ENCODE measurements at regions not wholly inside any gene's neighbourhood (a gene's known extent, or its start where the extent isn't known, plus 50 kb on each side); places are given as distances from the start of the nearest gene placed in this dataset.

DNA sequence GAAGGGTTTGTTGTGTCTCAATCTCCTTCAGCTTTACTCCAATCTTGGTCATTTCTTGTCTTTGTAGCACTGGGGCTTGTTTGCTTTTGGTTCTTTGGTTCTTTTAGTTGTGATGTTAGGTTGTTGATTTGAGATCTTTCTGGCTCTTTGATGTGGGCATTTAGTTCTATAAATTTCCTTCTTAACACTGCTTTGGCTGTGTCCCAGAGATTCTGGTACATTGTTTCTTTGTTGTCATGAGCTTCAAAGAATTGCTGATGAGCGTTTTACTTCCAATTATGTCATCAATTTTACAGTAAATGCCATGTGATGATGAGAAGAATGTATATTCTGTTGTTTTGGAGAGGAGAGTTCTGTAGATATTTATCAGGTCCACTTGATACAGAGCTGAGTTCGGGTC, 353.3 kb downstream of the MAN2A1 start:
- no peak for TF ChIP-seq TARDBP (IDR thresholded peaks at IDR 0.05)
- no peak for TF ChIP-seq FOXK2 (IDR thresholded peaks at IDR 0.05)
- no peak for TF ChIP-seq SUZ12 (IDR thresholded peaks at IDR 0.05)
- TF ChIP-seq FOXA1 (IDR thresholded peaks at IDR 0.05) = no peak
- TF ChIP-seq BHLHE40 (IDR thresholded peaks at IDR 0.05; ENCODE audit: borderline replicate concordance) = no peak
- TF ChIP-seq NFRKB (IDR thresholded peaks at IDR 0.05) = no peak
- TF ChIP-seq, protein P1, sequence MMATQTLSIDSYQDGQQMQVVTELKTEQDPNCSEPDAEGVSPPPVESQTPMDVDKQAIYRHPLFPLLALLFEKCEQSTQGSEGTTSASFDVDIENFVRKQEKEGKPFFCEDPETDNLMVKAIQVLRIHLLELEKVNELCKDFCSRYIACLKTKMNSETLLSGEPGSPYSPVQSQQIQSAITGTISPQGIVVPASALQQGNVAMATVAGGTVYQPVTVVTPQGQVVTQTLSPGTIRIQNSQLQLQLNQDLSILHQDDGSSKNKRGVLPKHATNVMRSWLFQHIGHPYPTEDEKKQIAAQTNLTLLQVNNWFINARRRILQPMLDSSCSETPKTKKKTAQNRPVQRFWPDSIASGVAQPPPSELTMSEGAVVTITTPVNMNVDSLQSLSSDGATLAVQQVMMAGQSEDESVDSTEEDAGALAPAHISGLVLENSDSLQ (IDR thresholded peaks at IDR 0.05) = no peak
- TF ChIP-seq ARNT (IDR thresholded peaks at IDR 0.05) = no peak
- no peak for TF ChIP-seq LEF1 (IDR thresholded peaks at IDR 0.05; ENCODE audit: borderline replicate concordance)
- TF ChIP-seq FOXM1 (IDR thresholded peaks at IDR 0.05; ENCODE audit: borderline replicate concordance) = no peak

Measured in HEK293T (cell line).